KOPT-K1 (cell line): ENCODE measurements at regions not wholly inside any gene's neighbourhood (a gene's known extent, or its start where the extent isn't known, plus 50 kb on each side); places are given as distances from the start of the nearest gene placed in this dataset.

Experiments used
- H3K27ac ChIP-seq: fragments of 200-600 bp; sonication (generic); 2 replicates; pipeline ENCODE4 v1.5.1; 2016; ENCODE audit warnings: antibody characterized with exemption, mild to moderate bottlenecking, low read depth, low read length; ENCODE audit not compliant: poor library complexity, severe bottlenecking
- H3K36me3 ChIP-seq: fragments of 200-600 bp; sonication (generic); 2 replicates; pipeline ENCODE4 v1.5.1; 2017; ENCODE audit warnings: antibody characterized with exemption, mild to moderate bottlenecking, low read length, moderate library complexity; ENCODE audit not compliant: insufficient read depth
- H3K9me3 ChIP-seq: fragments of 200-600 bp; sonication (generic); 2 replicates; pipeline ENCODE4 v1.5.1; 2017; ENCODE audit warnings: antibody characterized with exemption, low read length, mild to moderate bottlenecking; ENCODE audit not compliant: insufficient read depth, poor library complexity, severe bottlenecking

DNA sequence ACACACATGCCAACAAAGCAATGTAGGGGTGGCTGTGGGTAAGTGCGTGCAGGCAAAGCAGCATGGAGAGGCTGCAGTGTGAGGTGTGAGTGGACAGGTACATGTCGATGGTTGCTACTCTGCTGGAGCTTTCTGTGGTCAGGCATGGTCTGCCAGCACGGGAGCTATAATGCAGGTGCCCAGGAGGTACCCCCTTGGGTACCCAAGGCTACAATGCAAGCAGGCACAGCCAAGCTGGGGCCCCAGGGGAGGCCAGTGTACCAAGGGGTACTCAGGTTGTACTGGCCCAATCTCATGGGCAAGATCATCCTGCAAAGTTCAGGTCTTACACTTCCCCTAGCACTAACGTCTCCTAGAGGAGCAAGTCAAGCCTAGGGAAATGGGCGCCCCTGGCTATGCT, 58.4 kb upstream of the IRAK1BP1 start:
- H3K36me3 ChIP-seq: no peaks in the 10 kb centered on the region
- no peaks in the 10 kb centered on the region for H3K9me3 ChIP-seq
- H3K27ac ChIP-seq: no peak overlapping the region

DNA sequence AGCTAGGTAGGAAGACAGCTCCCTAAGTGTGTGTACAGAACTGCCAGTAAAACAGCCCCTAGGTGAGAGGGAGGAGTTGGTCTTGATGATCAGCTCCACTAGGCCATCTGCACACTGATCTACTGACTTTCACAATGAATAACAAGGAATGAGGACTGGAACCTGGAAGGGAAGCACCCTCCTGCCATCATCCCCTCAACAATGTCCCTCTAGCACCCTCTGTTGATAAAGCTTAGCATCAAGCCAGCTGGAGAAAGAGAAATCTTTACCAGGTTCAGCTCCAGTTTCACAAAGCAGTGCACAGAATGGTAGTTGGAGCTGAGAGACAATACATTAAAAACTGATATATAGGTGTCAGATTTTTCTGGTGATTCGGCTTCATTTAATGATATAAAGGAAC, 57.2 kb upstream of the IRAK1BP1 start:
- no peak overlapping the region for H3K27ac ChIP-seq
- H3K36me3 ChIP-seq: no peaks in the 10 kb centered on the region

DNA sequence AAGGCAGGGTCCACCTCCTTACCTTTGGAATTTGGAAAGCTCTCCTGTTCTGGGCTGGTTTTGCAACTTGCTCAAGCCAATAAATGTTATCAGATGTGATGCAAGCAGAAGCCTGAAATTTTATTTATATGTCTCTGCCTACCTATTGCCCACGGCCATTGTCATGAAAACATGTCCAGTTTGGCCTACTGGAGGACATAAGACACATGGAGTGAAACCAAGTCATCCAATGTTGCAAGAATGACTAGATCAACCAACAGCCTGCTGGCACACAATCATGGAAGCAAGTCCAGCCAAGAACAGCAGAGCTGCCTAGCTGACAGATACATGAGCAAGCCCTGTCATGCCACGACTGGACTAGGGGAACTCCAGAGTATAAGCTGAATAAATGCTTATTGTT, 56.7 kb upstream of the IRAK1BP1 start:
- no peaks in the 10 kb centered on the region for H3K36me3 ChIP-seq
- no peaks in the 10 kb centered on the region for H3K9me3 ChIP-seq
- H3K27ac ChIP-seq: no peak overlapping the region

More for the DNA sequence above, 57.2 kb upstream of the IRAK1BP1 start:
- H3K9me3 ChIP-seq: no peaks in the 10 kb centered on the region
